HEK293T (cell line): ENCODE measurements at regions not wholly inside any gene's neighbourhood (a gene's known extent, or its start where the extent isn't known, plus 50 kb on each side); places are given as distances from the start of the nearest gene placed in this dataset.

Experiments
- BHLHE40 ChIP-seq: fragments of 450-650 bp; IDR thresholded peaks from 2 replicates; pipeline ENCODE4 v1.6.1; 2016; ENCODE audit warnings: mild to moderate bottlenecking, moderate library complexity, borderline replicate concordance
- CTBP1 ChIP-seq: fragments of 450-650 bp; IDR thresholded peaks from 2 replicates; pipeline ENCODE4 v1.6.1; 2016; ENCODE audit warnings: borderline replicate concordance
- SP1 ChIP-seq: fragments of 450-650 bp; IDR thresholded peaks from 2 replicates; pipeline ENCODE4 v1.6.1; 2017
- TARDBP ChIP-seq: fragments of 450-650 bp; IDR thresholded peaks from 2 replicates; pipeline ENCODE4 v1.6.1; 2016

DNA sequence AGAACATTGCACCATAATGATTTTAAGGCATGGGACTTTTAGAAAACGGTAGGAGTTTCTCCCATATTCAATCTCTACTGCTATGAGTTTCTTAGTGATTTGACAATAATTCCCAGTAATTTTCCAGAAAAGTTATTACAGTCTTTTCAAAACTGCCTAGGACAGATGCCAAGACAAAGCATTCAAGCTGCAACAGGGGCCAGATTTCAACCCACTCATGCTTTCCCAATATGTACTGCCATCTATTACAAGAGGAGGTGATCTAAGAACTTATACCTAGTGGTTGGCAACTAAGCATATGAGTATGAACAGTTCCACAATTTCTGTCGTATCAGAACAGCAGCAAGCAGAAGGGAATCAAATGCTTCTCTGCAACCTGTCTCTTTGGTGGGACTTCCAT lies 95.1 kb upstream of the TMED7 start:
- TF ChIP-seq CTBP1 (no peak), SP1 (no peak), TARDBP (no peak), BHLHE40 (no peak)
